ENCODE measurements at regions not wholly inside any gene's neighbourhood (a gene's known extent, or its start where the extent isn't known, plus 50 kb on each side); places are given as distances from the start of the nearest gene placed in this dataset.

GRCh38 chr2:234835738-234836137 is 116.1 kb upstream of the SH3BP4 start:
- no peak for DNase-seq (ENCODE audit: low read depth)

- no peak for DNase-seq (ENCODE audit: low read depth)
Measured at GRCh38 chr2:234834228-234834923, 117.4 kb upstream of the SH3BP4 start.

GRCh38 chr2:234830853-234831252 is 121.0 kb upstream of the SH3BP4 start:
- DNase-seq (ENCODE audit: low read depth), result no peak

- no peak for DNase-seq (ENCODE audit: low read depth)
Measured at GRCh38 chr2:234829074-234829455, 122.8 kb upstream of the SH3BP4 start.

- DNase-seq (ENCODE audit: low read depth), result no peak
Measured at GRCh38 chr2:234828382-234829073, 123.3 kb upstream of the SH3BP4 start.

- no peak for DNase-seq (ENCODE audit: low read depth)
Measured at GRCh38 chr2:234827096-234827860, 124.5 kb upstream of the SH3BP4 start.

- no peak for DNase-seq (ENCODE audit: low read depth)
Measured at GRCh38 chr2:234826681-234827080, 125.1 kb upstream of the SH3BP4 start.

GRCh38 chr2:234825616-234826015 is 126.2 kb upstream of the SH3BP4 start:
- no peak for DNase-seq (ENCODE audit: low read depth)

- no peak for DNase-seq (ENCODE audit: low read depth)
Measured at GRCh38 chr2:234823877-234824376, 127.9 kb upstream of the SH3BP4 start.

- DNase-seq (ENCODE audit: low read depth), result no peak
Measured at GRCh38 chr2:234823196-234823876, 128.5 kb upstream of the SH3BP4 start.

GRCh38 chr2:234821946-234822475 is 129.8 kb upstream of the SH3BP4 start:
- no peak for DNase-seq (ENCODE audit: low read depth)

- no peak for DNase-seq (ENCODE audit: low read depth)
Measured at GRCh38 chr2:234818937-234819336, 132.9 kb upstream of the SH3BP4 start.

GRCh38 chr2:234816491-234816890 is 135.3 kb upstream of the SH3BP4 start:
- no peak for DNase-seq (ENCODE audit: low read depth)

GRCh38 chr2:234816056-234816455 is 135.8 kb upstream of the SH3BP4 start:
- no peak for DNase-seq (ENCODE audit: low read depth)

GRCh38 chr2:234814374-234814773 is 137.4 kb upstream of the SH3BP4 start:
- DNase-seq (ENCODE audit: low read depth), result no peak

- DNase-seq (ENCODE audit: low read depth), result no peak
Measured at GRCh38 chr2:234812851-234813250, 139.0 kb upstream of the SH3BP4 start.

- no peak for DNase-seq (ENCODE audit: low read depth)
Measured at GRCh38 chr2:234808907-234809306, 142.9 kb upstream of the SH3BP4 start.

- DNase-seq (ENCODE audit: low read depth), result no peak
Measured at GRCh38 chr2:234806818-234807217, 145.0 kb upstream of the SH3BP4 start.

GRCh38 chr2:234805836-234806235 is 146.0 kb upstream of the SH3BP4 start:
- no peak for DNase-seq (ENCODE audit: low read depth)

- no peak for DNase-seq (ENCODE audit: low read depth)
Measured at GRCh38 chr2:234804704-234805103, 147.1 kb upstream of the SH3BP4 start.

- DNase-seq (ENCODE audit: low read depth), result no peak
Measured at GRCh38 chr2:234802845-234803171, 149.0 kb upstream of the SH3BP4 start.

Data from stimulated activated CD8-positive, alpha-beta memory T cell treated with anti-CD3 and anti-CD28 coated beads, Interleukin-12 subunit alpha, Interleukin-12 subunit beta, amount 100 ng/mL, for 4 hours (primary cell).